AG04450 (cell line): ENCODE measurements at regions not wholly inside any gene's neighbourhood (a gene's known extent, or its start where the extent isn't known, plus 50 kb on each side); places are given as distances from the start of the nearest gene placed in this dataset.

Source experiments
- CTCF ChIA-PET: fragments of 300-600, 350-600 bp; formaldehyde crosslinking; extraction: SDS; loops from one replicate; lab custom pipeline; 2022; ENCODE audit warnings: antibody characterized with exemption, inconsistent platforms; lab: Charles Lee
- POLR2A ChIA-PET: fragments of 350-600 bp; formaldehyde crosslinking; extraction: SDS; loops from one replicate; lab custom pipeline; 2021; ENCODE audit warnings: antibody characterized with exemption, inconsistent platforms; lab: Yijun Ruan, JAX
- DNase-seq: peaks from one replicate; pipeline ENCODE4 v3.0.0-alpha.2; 2011; ENCODE audit warnings: low read depth, low spot score
- H3K27ac ChIP-seq: one replicate; pipeline ENCODE4 v1.5.1; 2012; ENCODE audit warnings: low read depth, low read length, control low read depth
- H3K27me3 ChIP-seq: one replicate; pipeline ENCODE4 v1.6.0; 2012; ENCODE audit warnings: low read length; ENCODE audit not compliant: control insufficient read depth, insufficient read depth
- H3K4me3 ChIP-seq: 2 replicates; pipeline ENCODE4 v1.5.1; 2011; ENCODE audit warnings: mild to moderate bottlenecking, low read depth, low read length, control low read depth
- H3K9me3 ChIP-seq: 2 replicates; pipeline ENCODE4 v1.5.1; 2012; ENCODE audit warnings: low read length; ENCODE audit not compliant: control insufficient read depth, insufficient read depth
- CTCF ChIP-seq: IDR thresholded peaks from 2 replicates; pipeline ENCODE4 v1.5.1; 2011; ENCODE audit warnings: low read depth, low read length, control low read depth, inconsistent platforms

GRCh38 chr2:5497874-5498273 is 194.3 kb upstream of the SOX11 start:
- Histone ChIP-seq H3K27me3 (no peaks in the 10 kb centered on the region), H3K9me3 (peaks cover 10% of the 10 kb centered on the region), H3K4me3 (no peak overlapping the region), H3K27ac (no peak overlapping the region)
- ChIA-PET CTCF (no interaction called here), POLR2A (no interaction called here)
- TF ChIP-seq CTCF: no peak
- no peak for DNase-seq

GRCh38 chr2:5501807-5502206 is 190.4 kb upstream of the SOX11 start:
- POLR2A ChIA-PET: no interaction called here
- CTCF ChIA-PET: no interaction called here

GRCh38 chr2:5502385-5502784 is 189.8 kb upstream of the SOX11 start:
- ChIA-PET CTCF (no interaction called here), POLR2A (no interaction called here)
- no peak for DNase-seq

More at GRCh38 chr2:5501807-5502206, 190.4 kb upstream of the SOX11 start:
- Histone ChIP-seq H3K27me3 (no peaks in the 10 kb centered on the region), H3K27ac (no peak overlapping the region), H3K4me3 (no peak overlapping the region), H3K9me3 (no peaks in the 10 kb centered on the region)
- no peak for TF ChIP-seq CTCF
- no peak for DNase-seq

GRCh38 chr2:5504756-5505155 is 187.4 kb upstream of the SOX11 start:
- no peak overlapping the region for H3K4me3 ChIP-seq
- POLR2A ChIA-PET: no interaction called here
- H3K27me3 ChIP-seq: no peaks in the 10 kb centered on the region
- DNase-seq: no peak
- CTCF ChIA-PET: no interaction called here
- H3K9me3 ChIP-seq: peaks cover 4% of the 10 kb centered on the region; the same call in 1 of the 2 replicates
- H3K27ac ChIP-seq: no peak overlapping the region
- TF ChIP-seq CTCF: no peak

More at GRCh38 chr2:5502385-5502784, 189.8 kb upstream of the SOX11 start:
- Histone ChIP-seq H3K4me3 (no peak overlapping the region), H3K27ac (no peak overlapping the region), H3K9me3 (peaks cover 4% of the 10 kb centered on the region; the same call in 1 of the 2 replicates), H3K27me3 (no peaks in the 10 kb centered on the region)
- no peak for TF ChIP-seq CTCF

- no peak for TF ChIP-seq CTCF
- Histone ChIP-seq H3K27ac (no peak overlapping the region), H3K27me3 (no peaks in the 10 kb centered on the region), H3K4me3 (no peak overlapping the region), H3K9me3 (peaks cover 7% of the 10 kb centered on the region)
- ChIA-PET POLR2A (no interaction called here), CTCF (no interaction called here)
- no peak for DNase-seq
Measured at GRCh38 chr2:5507367-5507766, 184.8 kb upstream of the SOX11 start.
